ENCODE measurements at regions not wholly inside any gene's neighbourhood (a gene's known extent, or its start where the extent isn't known, plus 50 kb on each side); places are given as distances from the start of the nearest gene placed in this dataset.

- no peak for ATAC-seq
- no peak overlapping the region for H3K27ac Mint-ChIP-seq
- no peak for TF ChIP-seq IRF1 (CRISPR knock-in tag; IDR thresholded peaks at IDR 0.05)
- TF ChIP-seq, protein P1, sequence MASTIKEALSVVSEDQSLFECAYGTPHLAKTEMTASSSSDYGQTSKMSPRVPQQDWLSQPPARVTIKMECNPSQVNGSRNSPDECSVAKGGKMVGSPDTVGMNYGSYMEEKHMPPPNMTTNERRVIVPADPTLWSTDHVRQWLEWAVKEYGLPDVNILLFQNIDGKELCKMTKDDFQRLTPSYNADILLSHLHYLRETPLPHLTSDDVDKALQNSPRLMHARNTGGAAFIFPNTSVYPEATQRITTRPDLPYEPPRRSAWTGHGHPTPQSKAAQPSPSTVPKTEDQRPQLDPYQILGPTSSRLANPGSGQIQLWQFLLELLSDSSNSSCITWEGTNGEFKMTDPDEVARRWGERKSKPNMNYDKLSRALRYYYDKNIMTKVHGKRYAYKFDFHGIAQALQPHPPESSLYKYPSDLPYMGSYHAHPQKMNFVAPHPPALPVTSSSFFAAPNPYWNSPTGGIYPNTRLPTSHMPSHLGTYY (CRISPR knock-in tag; IDR thresholded peaks at IDR 0.05): no peak
- TF ChIP-seq, protein P2, sequence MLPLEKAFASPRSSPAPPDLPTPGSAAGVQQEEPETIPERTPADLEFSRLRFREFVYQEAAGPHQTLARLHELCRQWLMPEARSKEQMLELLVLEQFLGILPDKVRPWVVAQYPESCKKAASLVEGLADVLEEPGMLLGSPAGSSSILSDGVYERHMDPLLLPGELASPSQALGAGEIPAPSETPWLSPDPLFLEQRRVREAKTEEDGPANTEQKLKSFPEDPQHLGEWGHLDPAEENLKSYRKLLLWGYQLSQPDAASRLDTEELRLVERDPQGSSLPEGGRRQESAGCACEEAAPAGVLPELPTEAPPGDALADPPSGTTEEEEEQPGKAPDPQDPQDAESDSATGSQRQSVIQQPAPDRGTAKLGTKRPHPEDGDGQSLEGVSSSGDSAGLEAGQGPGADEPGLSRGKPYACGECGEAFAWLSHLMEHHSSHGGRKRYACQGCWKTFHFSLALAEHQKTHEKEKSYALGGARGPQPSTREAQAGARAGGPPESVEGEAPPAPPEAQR (CRISPR knock-in tag; IDR thresholded peaks at IDR 0.05): no peak
- TF ChIP-seq SMAD3 (CRISPR knock-in tag; IDR thresholded peaks at IDR 0.05; ENCODE audit: borderline replicate concordance): no peak
- TF ChIP-seq FOXP1 (CRISPR knock-in tag; IDR thresholded peaks at IDR 0.05; ENCODE audit: borderline replicate concordance): no peak
- TF ChIP-seq GTF2I (CRISPR knock-in tag; conservative IDR thresholded peaks at IDR 0.05): no peak
- no peak for TF ChIP-seq OVOL2 (CRISPR knock-in tag; IDR thresholded peaks at IDR 0.05; ENCODE audit: borderline replicate concordance)
- TF ChIP-seq AFF4 (CRISPR knock-in tag; IDR thresholded peaks at IDR 0.05; ENCODE audit: borderline replicate concordance): no peak
- TF ChIP-seq NFATC4 (CRISPR knock-in tag; IDR thresholded peaks at IDR 0.05): no peak
- no peak for TF ChIP-seq PREB (CRISPR knock-in tag; IDR thresholded peaks at IDR 0.05; ENCODE audit: borderline replicate concordance)
- no peak for TF ChIP-seq MXD4 (CRISPR knock-in tag; IDR thresholded peaks at IDR 0.05; ENCODE audit: borderline replicate concordance)
- no peak for TF ChIP-seq EMX1 (CRISPR knock-in tag; IDR thresholded peaks at IDR 0.05)
- no peak for TF ChIP-seq MAX (CRISPR knock-in tag; IDR thresholded peaks at IDR 0.05)
- no peak for TF ChIP-seq GRHL2 (CRISPR knock-in tag; IDR thresholded peaks at IDR 0.05; ENCODE audit: insufficient replicate concordance, severe bottlenecking)
- no peak for TF ChIP-seq ESRRA (CRISPR knock-in tag; IDR thresholded peaks at IDR 0.05; ENCODE audit: borderline replicate concordance)
These were observed 272.3 kb downstream of the MRPS30 start for GRCh38 chr5:45081082-45081481.

GRCh38 chr5:45089870-45090269 is 281.1 kb downstream of the MRPS30 start:
- ATAC-seq (peak; percentile 77), DNase-seq (ENCODE audit: low spot score) (no peak)
- Mint-ChIP-seq H3K27me3 (ENCODE audit: low read depth) (no peaks in the 10 kb centered on the region), H3K9me3 (peaks cover 14% of the 10 kb centered on the region), H3K27ac (no peak overlapping the region; the same call in 1 of the 2 replicates), H3K36me3 (no peaks in the 10 kb centered on the region), H3K4me3 (no peak overlapping the region), H3K4me1 (peaks cover 4% of the 10 kb centered on the region)
- CTCF ChIA-PET: interaction anchor here (1.0 to 1.4 kb wide), 4 partner anchors 20 to 431 kb away, joined by 3 to 4 read pairs (median 3); no protein-coding TSS in a partner anchor
- POLR2A ChIA-PET: no interaction called here
- TF ChIP-seq, protein P3, sequence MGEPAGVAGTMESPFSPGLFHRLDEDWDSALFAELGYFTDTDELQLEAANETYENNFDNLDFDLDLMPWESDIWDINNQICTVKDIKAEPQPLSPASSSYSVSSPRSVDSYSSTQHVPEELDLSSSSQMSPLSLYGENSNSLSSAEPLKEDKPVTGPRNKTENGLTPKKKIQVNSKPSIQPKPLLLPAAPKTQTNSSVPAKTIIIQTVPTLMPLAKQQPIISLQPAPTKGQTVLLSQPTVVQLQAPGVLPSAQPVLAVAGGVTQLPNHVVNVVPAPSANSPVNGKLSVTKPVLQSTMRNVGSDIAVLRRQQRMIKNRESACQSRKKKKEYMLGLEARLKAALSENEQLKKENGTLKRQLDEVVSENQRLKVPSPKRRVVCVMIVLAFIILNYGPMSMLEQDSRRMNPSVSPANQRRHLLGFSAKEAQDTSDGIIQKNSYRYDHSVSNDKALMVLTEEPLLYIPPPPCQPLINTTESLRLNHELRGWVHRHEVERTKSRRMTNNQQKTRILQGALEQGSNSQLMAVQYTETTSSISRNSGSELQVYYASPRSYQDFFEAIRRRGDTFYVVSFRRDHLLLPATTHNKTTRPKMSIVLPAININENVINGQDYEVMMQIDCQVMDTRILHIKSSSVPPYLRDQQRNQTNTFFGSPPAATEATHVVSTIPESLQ (CRISPR knock-in tag; IDR thresholded peaks at IDR 0.05): no peak
- TF ChIP-seq ZNF671 (CRISPR knock-in tag; IDR thresholded peaks at IDR 0.05) (no peak), ZNF423 (CRISPR knock-in tag; IDR thresholded peaks at IDR 0.05) (no peak)

More at GRCh38 chr5:45081082-45081481, 272.3 kb downstream of the MRPS30 start:
- Mint-ChIP-seq H3K36me3 (no peaks in the 10 kb centered on the region), H3K9me3 (peaks cover 27% of the 10 kb centered on the region), H3K27me3 (ENCODE audit: low read depth) (no peaks in the 10 kb centered on the region), H3K4me1 (peaks cover 4% of the 10 kb centered on the region; the same call in 1 of the 2 replicates), H3K4me3 (no peak overlapping the region)
- POLR2A ChIA-PET: no interaction called here
- DNase-seq (ENCODE audit: low spot score): no peak
- CTCF ChIA-PET: no interaction called here

All from WTC11 (cell line).